C4-2B (cell line): ENCODE measurements at regions not wholly inside any gene's neighbourhood (a gene's known extent, or its start where the extent isn't known, plus 50 kb on each side); places are given as distances from the start of the nearest gene placed in this dataset.
"Not testable (repeated sequence)": the region's sequence is repeated elsewhere in the genome, so short reads cannot be mapped to it uniquely, and the experiment has no call there.

Experiments used
- H3K27ac ChIP-seq: fragments of 450-650 bp; 2 replicates; pipeline ENCODE4 v1.5.1; 2017
- ZFX ChIP-seq: fragments of 450-650 bp; IDR thresholded peaks from 2 replicates; pipeline ENCODE4 v1.6.1; 2017
- TF ChIP-seq, protein P1 (sequence below): fragments of 450-650 bp; conservative IDR thresholded peaks from 2 replicates; pipeline ENCODE4 v1.5.1; 2017; ENCODE audit warnings: mild to moderate bottlenecking

DNA sequence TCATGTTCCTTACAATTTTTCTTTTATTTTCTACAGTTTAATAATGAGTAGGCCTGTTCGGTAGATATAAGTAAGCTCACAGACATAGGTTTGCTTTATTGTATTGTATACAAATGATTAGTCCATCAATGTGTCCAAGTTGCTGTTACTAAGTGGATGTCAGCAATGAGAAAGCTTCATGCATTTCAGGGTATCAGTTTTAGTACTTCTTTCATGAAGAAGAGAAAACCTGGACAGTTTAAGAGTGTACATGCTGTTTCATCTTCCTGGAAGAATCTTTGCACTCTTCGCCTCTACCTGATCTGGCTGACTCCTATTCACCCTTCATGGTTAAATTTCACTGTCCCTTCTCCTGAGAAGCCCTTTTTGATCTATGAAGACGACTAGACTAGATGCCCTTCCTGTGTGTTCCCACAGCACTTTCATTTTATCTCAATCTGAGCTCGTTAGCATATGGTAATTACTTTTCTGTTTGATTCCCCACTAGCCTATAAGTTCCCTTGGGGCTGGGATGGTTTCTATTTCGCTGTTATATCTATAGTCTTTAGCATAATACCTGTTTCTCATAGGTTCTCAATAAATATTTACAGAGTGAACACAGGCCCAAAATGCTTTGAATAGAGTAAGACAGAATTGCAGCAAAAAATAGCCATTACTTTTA lies 70.7 kb downstream of the CETN3 start:
- TF ChIP-seq, protein P1, sequence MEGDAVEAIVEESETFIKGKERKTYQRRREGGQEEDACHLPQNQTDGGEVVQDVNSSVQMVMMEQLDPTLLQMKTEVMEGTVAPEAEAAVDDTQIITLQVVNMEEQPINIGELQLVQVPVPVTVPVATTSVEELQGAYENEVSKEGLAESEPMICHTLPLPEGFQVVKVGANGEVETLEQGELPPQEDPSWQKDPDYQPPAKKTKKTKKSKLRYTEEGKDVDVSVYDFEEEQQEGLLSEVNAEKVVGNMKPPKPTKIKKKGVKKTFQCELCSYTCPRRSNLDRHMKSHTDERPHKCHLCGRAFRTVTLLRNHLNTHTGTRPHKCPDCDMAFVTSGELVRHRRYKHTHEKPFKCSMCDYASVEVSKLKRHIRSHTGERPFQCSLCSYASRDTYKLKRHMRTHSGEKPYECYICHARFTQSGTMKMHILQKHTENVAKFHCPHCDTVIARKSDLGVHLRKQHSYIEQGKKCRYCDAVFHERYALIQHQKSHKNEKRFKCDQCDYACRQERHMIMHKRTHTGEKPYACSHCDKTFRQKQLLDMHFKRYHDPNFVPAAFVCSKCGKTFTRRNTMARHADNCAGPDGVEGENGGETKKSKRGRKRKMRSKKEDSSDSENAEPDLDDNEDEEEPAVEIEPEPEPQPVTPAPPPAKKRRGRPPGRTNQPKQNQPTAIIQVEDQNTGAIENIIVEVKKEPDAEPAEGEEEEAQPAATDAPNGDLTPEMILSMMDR: no peak
- TF ChIP-seq ZFX: no peak
- H3K27ac ChIP-seq: no peak overlapping the region

DNA sequence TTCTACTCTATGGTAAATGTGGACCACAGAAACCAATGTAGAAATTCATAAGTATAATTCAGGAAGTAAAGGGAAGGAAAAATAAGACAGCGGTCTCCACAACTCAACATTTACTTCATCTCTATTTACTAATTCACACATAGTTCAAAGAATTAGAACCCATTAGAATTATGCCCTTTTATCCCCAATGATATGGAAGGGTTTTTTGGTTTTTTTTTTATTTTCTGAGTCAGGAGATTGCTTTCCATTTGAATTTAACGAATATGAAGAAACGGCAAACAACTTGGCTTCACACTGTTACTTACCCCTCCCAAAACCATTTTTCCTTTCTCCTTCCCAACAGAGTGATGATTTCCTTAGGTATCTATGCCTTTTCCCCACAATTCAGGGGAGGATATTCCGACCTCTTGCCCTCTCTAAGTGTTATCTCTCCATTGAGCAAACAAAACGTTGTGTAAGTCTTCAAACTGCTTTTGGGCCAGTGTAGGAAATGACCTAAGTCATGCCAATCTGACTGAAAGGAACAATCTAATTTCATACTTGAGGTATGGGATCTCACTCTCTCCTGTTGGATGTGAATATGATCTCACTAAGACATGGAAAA lies 72.0 kb downstream of the CETN3 start:
- no peak overlapping the region for H3K27ac ChIP-seq
- TF ChIP-seq, protein P1: no peak
- no peak for TF ChIP-seq ZFX

DNA sequence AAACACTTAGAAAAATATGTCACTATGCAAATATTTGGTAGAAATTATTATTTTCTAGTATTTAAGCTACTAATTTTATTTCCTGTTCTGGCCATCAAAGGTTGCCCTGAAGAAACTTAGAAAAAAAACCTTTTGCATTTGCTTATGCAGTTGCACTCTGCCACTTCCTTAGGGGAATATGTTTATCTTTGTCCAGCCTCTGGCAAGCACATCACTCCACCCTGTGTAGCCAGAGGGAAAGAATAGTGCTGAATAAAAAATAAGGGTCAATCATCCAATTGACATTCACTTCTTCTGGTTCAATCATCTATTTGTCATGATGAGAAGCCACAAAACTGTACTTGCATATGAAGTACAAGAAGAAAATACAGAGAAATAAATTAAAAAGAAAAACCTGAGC lies 72.8 kb downstream of the CETN3 start:
- no peak overlapping the region for H3K27ac ChIP-seq
- no peak for TF ChIP-seq ZFX
- TF ChIP-seq, protein P1: no peak

DNA sequence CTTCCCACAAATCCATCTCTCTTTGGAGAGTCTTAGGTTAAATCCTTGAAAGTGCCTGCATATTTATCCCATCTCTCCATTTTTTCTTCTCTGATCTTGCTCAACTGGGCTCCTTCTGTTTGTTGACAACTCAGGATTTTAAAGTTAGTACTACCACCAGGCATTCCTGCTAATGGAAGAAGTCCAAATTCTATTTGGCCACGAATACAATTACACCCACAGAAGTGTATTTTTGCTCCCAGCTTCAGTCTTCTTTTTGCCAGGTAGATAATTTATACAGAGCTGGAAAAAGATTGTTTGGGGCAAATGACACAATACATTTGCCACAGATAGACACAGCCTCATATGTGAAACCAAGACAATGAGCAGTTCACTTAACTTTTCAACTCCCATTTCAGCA lies 74.8 kb downstream of the CETN3 start:
- no peak overlapping the region for H3K27ac ChIP-seq
- TF ChIP-seq, protein P1: no peak
- no peak for TF ChIP-seq ZFX

DNA sequence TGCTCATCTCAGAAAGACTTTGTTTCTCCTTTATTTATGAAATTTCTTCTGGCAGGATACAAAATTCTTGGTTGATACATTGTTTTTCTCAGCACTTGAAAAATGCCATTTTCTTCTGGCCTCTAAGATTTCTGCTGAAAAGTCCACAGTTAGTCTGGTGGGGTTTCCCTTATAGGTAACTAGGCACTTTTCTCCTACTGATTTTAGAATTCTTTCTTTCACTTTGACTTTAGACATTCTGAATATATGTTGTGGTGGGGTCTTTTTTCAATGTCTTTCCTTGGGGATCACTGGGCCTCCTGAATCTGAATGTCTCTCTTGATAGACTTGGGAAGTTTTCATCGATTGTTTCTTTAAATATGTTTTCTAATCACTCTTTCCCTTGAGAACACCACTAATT lies 79.6 kb downstream of the CETN3 start:
- no peak overlapping the region for H3K27ac ChIP-seq
- TF ChIP-seq, protein P1: no peak
- no peak for TF ChIP-seq ZFX

DNA sequence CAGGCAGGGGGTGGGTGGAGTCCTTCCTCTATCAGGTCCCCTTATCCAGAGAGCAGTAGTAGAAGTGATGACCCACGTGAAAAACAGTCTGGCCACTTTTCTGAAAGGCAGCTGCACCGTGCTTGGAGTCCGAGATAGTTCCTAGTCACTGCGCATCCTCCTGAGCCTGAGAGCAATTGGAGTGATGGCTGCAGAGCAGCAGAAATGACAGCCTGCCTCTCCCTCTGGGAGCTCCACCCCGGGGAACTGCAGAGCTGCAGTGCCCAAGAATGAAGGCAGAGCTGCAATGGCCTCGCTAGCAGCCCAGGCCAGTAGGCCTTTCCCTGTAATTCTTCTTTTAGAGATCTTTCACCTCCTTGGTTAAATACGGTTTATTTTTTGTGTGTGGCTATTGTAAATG lies 82.6 kb downstream of the CETN3 start:
- no peak overlapping the region for H3K27ac ChIP-seq
- no peak for TF ChIP-seq ZFX
- TF ChIP-seq, protein P1: no peak

DNA sequence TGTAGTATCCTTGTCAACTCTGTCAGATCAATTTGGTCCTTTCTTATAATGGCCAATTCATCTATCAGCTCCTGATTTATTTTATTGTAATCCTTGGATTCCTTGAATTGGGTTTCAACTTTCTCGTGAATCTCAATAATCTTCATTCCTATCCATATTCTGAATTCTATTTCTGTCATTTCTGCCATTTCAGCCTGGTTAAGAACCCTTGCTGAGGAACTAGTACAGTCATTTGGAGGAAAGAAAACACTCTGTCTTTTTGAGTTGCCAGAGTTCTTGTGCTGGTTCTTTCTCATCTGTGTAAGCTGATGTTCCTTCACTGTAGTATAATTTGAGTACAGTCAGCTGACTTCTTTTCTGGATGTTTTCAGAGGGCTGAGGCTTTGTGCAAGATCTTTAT lies 84.5 kb downstream of the CETN3 start:
- TF ChIP-seq, protein P1: no peak
- TF ChIP-seq ZFX: no peak
- H3K27ac ChIP-seq: no peak overlapping the region

DNA sequence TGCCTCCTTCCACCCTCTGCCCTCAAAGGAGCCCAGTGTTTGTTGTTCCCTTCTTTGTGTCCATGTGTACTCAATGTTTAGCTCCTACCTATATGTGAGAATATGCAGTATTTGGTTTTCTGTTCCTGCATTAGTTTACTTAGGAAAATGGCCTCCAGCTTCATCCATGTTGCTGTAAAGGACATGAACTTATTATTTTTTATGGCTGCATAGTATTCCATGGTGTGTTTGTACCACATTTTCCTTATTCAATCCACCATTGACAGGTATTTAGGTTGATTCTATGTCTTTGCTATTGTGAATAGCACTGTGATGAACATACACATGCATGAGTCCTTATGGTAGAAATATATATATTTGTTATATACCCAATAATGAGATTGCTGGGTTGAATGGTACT lies 89.2 kb downstream of the CETN3 start:
- not testable (repeated sequence) for H3K27ac ChIP-seq
